ENCODE measurements at regions not wholly inside any gene's neighbourhood (a gene's known extent, or its start where the extent isn't known, plus 50 kb on each side); places are given as distances from the start of the nearest gene placed in this dataset.
"Not testable (repeated sequence)": the region's sequence is repeated elsewhere in the genome, so short reads cannot be mapped to it uniquely, and the experiment has no call there.

DNA sequence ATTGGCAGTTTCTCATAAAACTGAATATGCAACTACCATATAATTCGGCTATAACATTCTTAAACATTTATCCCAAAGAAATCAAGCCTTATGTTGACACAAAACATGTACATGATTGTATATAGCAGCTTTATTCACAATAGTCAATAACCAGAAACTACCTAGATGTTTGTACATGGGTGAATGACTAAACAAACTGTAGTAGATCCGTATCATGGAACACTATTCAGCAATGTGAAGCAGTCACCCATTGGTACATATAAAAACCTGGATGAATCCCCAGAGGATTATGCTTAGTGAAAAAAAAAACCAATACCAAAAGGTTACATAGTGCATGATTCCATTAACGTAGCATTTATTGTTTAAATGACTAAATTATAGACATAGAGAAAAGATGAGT, 471.7 kb upstream of the KLHL1 start:
- in situ Hi-C loops (cut with HindIII; ENCODE audit: low pct_unique_long_range_greater_than_20kb, low sequenced_read_pairs) = no loop called here
- peak in 1 of 2 experiments; percentile 68 for DNase-seq (ENCODE audit: low read depth in 1 of 2, low spot score in 1 of 2)
- TF ChIP-seq JUND (IDR thresholded peaks at IDR 0.05; ENCODE audit: low read depth) = 0 out of 2 replicates have a peak, but pooled peaks have one; percentile 20

DNA sequence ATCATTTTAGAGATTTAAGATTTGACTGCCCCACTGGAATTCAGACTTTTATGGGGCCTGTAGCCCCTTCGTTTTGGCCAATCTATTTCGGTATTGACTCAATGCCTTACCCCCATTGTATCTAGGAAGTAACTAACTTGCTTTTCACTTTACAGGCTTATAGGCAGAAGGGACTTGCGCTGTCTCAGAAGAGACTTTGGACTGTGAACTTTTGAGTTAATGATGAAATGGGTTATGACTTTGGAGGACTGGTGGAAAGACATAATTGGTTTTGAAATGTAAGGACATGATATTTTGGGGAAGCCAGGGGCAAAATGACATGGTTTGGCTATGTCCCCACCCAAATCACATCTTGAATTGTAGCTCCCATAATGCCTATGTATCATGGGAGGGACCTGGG, 463.0 kb upstream of the KLHL1 start:
- no peak for DNase-seq (ENCODE audit: low read depth in 1 of 2, low spot score in 1 of 2)
- in situ Hi-C loops (cut with HindIII; ENCODE audit: low pct_unique_long_range_greater_than_20kb, low sequenced_read_pairs) = no loop called here
- TF ChIP-seq JUND (IDR thresholded peaks at IDR 0.05; ENCODE audit: low read depth) = no peak

DNA sequence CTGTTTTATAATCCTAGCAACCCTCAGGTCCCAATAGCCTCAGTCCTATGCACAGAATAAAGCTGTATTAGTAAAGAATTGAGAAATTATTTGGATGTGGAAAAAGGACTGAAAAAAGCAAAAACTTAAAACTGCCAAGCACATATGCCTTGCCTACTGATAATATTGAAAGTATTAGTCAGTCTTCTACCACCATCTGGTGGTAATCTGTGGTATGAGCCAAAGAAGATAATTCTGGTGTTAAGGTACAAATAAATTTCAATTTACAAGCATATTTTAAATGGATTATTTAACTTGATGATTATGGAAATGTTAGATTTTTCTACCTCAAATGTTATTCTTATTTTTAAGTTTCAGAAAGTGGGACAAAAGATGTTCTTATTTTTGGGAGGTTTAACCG, 460.3 kb upstream of the KLHL1 start:
- peak; percentile 5 to 64 for DNase-seq (ENCODE audit: low read depth in 1 of 2, low spot score in 1 of 2)
- in situ Hi-C loops (cut with HindIII; ENCODE audit: low pct_unique_long_range_greater_than_20kb, low sequenced_read_pairs) = no loop called here
- TF ChIP-seq JUND (IDR thresholded peaks at IDR 0.05; ENCODE audit: low read depth) = no peak

DNA sequence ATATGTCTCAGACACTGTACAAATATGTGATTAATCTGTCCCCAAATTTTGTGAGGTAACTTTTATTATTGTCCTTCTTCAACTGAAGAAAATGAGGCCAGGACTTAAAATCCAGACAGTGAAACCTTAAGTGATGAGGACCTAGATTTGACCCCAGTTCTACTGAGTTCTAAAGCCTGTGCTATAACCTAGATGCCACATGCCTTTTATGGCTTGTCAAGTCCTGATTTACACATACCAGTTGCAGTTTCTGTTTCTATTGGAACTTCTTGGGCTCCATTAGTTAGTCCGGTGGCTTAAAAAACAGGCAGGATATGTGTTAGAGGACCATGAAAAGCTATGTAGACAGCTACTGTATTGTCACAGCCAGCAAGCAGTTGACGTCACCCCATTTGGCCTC, 436.5 kb upstream of the KLHL1 start:
- no peak for TF ChIP-seq JUND (IDR thresholded peaks at IDR 0.05; ENCODE audit: low read depth)
- in situ Hi-C loops (cut with HindIII; ENCODE audit: low pct_unique_long_range_greater_than_20kb, low sequenced_read_pairs) = no loop called here
- DNase-seq (ENCODE audit: low read depth in 1 of 2, low spot score in 1 of 2) = no peak

DNA sequence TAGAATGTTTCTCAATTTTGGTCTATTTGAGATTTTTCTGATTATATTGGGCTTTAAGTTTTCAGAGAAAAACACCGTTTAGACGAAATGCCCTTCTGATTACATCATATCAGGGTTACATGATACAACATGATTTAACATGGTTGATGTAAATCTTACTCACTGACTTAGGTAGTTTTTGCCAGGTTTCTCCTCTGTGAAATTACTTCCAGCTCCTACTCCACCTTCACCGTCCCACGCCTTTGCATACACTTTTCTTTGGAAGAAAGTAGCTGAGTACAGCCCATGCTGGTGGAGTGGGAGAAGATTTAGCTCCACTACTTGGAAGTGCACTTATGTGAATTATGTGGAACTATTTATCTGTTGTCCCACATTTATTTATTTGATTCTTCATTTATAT, 433.2 kb upstream of the KLHL1 start:
- no peak for TF ChIP-seq JUND (IDR thresholded peaks at IDR 0.05; ENCODE audit: low read depth)
- in situ Hi-C loops (cut with HindIII; ENCODE audit: low pct_unique_long_range_greater_than_20kb, low sequenced_read_pairs) = no loop called here
- no peak for DNase-seq (ENCODE audit: low read depth in 1 of 2, low spot score in 1 of 2)

DNA sequence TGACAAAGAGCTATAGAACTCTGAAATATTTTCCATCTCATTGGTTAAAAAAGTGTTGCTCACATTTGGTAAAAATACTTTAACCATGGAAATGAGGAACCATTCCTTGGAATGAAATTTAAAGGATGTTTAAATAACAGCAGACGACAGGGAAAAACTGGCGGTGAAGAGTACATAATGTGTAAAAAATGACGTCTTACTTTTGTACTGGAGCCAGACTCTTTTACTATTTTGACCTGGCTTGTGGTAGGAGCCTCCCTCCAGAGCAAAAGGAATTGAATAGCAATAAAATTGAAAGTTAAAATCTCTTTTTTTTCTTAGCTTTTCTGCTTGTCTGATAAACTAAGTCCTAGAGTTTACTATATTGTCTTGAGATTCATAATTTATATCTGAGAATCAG, 426.2 kb upstream of the KLHL1 start:
- no peak for DNase-seq (ENCODE audit: low read depth in 1 of 2, low spot score in 1 of 2)
- TF ChIP-seq JUND (IDR thresholded peaks at IDR 0.05; ENCODE audit: low read depth) = no peak
- in situ Hi-C loops (cut with HindIII; ENCODE audit: low pct_unique_long_range_greater_than_20kb, low sequenced_read_pairs) = no loop called here

DNA sequence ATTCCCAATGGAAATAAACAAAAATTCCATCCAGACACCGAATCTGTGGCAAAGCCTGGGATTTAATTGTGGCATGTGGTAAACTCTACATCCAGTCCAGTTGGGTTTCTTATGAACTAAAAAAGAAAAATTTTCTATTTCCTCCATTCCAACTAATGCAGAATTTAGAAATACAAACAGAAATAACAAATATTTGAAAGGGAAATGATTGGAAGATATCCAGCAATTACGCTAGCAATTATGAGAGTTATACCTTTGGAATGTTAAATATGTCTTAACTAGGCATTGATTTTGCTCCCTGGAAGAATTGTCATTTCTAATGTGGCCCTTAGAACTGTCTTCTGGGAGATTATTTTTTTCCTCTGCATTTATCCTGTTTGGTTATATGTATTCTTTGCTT, 421.4 kb upstream of the KLHL1 start:
- in situ Hi-C loops (cut with HindIII; ENCODE audit: low pct_unique_long_range_greater_than_20kb, low sequenced_read_pairs) = no loop called here
- DNase-seq (ENCODE audit: low read depth in 1 of 2, low spot score in 1 of 2) = peak in 1 of 2 experiments; percentile 12
- no peak; the same call in 1 of the 2 replicates for TF ChIP-seq JUND (IDR thresholded peaks at IDR 0.05; ENCODE audit: low read depth)

DNA sequence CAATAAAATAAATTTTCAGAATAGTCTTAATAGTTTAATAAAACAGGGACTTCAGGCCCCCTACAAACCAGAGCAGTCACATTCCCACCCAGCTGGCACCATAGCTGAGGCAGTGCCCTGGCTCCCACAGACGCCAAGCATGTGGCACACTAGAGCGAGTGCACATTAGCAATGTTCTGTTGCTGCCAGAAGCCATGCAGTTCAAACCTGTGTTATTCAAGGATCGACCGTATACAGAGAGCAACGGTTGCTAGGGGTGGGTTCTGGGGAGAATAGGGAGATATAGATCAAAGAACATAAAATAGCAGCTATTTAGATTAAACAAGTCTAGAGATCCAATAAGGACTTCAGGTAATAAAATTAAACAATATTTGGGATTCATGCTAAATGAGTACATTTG, 419.3 kb upstream of the KLHL1 start:
- no peak for TF ChIP-seq JUND (IDR thresholded peaks at IDR 0.05; ENCODE audit: low read depth)
- DNase-seq (ENCODE audit: low read depth in 1 of 2, low spot score in 1 of 2) = no peak
- in situ Hi-C loops (cut with HindIII; ENCODE audit: low pct_unique_long_range_greater_than_20kb, low sequenced_read_pairs) = no loop called here

DNA sequence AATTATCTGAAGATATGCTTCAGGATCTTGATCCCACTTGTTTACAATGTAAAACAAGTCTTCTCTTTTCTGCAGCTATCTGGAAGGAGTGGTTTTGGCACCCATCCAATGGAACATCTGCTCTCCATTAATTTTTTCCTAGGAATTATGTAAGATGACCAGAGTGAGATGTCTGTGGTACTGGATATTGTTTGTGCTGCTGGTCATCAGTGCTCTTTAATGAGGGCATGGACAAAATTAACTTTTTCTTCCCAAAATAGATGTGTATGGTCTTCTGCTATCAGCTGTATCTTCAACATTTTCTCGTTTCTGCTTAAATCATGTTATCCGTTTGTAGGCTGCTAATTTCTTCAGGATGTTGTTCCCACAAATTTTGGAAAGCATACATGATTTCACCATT, 415.4 kb upstream of the KLHL1 start:
- TF ChIP-seq JUND (IDR thresholded peaks at IDR 0.05; ENCODE audit: low read depth) = no peak
- DNase-seq (ENCODE audit: low read depth in 1 of 2, low spot score in 1 of 2) = no peak
- in situ Hi-C loops (cut with HindIII; ENCODE audit: low pct_unique_long_range_greater_than_20kb, low sequenced_read_pairs) = no loop called here

DNA sequence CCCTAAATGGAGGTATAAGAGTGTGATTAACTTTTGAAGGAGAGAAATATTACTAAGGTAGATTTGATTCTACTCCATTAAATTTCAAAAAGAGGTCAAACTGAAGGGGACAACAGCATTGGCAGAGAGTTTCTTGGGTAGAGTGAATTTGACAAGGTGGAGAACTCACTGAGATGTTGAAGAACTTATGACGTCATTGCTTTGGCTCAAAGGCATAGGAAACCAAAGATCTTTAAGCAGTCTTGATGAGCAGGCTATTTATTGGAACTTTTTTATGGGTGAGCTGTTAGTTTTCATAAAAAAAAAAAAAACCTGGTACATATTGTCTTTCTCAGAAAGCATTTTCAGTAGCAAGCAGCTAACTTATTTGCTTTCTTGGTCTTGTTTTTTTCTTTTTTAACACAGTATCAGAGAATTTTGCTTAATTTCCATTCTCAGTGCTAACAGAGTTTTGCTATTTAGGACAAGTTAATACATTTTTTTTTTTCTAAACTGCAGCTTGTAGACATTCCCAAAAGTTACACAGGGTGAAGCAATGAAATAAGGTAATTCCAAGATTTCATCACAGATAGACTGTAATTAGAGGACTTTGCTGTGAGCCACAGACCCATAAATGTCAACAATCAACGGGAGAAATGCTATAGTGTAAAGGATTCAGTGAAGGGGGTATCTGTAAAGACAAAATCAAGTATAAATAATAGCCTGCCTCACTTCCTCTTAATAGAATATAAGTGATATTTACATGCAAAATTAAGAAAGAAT, 412.2 kb upstream of the KLHL1 start:
- in situ Hi-C loops (cut with HindIII; ENCODE audit: low pct_unique_long_range_greater_than_20kb, low sequenced_read_pairs) = no loop called here
- no peak for TF ChIP-seq JUND (IDR thresholded peaks at IDR 0.05; ENCODE audit: low read depth)
- DNase-seq (ENCODE audit: low read depth in 1 of 2, low spot score in 1 of 2) = no peak

DNA sequence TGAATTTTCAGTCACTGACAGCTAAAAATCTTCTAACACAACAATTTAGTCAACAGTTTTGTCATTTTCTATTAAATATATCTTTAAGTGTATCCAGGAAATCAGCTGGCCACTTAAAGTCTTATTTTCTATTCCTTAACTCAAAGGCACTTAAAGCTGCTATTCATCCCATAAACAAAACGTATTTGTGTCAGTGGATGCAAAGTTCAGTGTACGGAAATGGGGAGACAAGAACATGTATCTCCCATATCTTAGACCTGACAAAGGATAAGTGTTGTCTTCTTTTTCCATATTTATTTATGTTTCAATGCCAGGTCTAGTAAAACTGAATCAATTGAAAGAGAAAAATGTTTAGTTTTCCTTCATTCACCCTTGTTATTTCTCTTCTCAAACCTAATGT, 409.8 kb upstream of the KLHL1 start:
- DNase-seq (ENCODE audit: low read depth in 1 of 2, low spot score in 1 of 2) = no peak
- TF ChIP-seq JUND (IDR thresholded peaks at IDR 0.05; ENCODE audit: low read depth) = no peak
- in situ Hi-C loops (cut with HindIII; ENCODE audit: low pct_unique_long_range_greater_than_20kb, low sequenced_read_pairs) = no loop called here

DNA sequence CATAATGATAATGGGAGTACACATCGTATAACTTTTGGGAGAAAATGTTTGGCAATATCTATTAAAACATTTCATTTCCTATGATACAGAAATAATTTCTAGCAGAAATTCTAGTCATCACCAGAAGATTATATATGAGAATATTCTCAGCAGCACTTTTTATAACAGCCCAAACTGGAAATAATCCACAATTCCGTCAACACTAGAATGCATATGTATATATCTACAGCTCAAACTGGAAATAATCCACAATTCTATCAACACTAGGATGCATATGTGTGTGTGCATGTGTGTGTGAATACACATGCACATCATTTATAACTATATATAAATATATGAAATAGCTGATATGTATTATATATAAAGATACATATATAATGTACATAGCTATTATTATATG, 408.0 kb upstream of the KLHL1 start:
- in situ Hi-C loops (cut with HindIII; ENCODE audit: low pct_unique_long_range_greater_than_20kb, low sequenced_read_pairs) = no loop called here

DNA sequence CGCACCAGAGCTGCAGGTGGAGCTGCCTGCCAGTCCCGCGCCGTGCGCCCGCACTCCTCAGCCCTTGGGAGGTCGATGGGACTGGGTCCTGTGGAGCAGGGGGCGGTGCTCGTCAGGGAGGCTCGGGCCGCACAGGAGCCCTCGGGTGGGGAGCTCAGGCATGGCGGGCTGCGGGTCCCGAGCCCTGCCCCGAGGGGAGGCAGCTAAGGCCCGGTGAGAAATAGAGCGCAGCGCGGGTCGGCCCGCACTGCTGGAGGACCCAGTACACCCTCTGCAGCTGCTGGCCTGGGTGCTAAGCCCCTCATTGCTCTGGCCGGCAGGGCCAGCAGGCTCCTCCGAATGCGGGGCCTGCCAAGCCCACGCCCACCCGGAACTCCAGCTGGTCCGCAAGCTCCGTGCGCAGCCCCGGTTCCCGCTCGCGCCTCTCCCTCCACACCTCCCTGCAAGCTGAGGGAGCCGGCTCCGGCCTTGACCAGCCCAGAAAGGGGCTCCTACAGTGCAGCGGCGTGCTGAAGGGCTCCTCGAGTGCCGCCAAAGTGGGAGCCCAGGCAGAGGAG, 403.7 kb upstream of the KLHL1 start:
- DNase-seq (ENCODE audit: low read depth in 1 of 2, low spot score in 1 of 2); in situ Hi-C loops (cut with HindIII; ENCODE audit: low pct_unique_long_range_greater_than_20kb, low sequenced_read_pairs): not testable (repeated sequence)

More for the DNA sequence above, 408.0 kb upstream of the KLHL1 start:
- no peak for TF ChIP-seq JUND (IDR thresholded peaks at IDR 0.05; ENCODE audit: low read depth)
- no peak for DNase-seq (ENCODE audit: low read depth in 1 of 2, low spot score in 1 of 2)

DNA sequence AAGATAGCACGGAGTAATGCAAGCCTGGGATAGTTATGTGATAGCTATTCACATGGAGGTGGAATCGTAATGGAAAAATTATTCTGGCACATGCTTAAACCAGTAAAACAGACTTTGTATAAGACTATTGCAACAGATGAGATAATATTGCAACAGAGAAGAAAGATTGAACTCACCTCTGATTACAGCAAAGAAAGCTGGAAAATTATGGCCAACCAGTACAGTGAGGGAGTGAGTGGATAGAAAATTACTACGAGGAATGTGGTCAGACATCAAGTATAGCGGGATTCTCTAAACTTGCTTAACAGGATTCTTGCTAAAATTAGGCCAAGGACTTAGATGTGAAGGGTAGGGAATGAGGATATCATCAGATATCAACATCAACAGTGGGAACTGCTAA, 397.6 kb upstream of the KLHL1 start:
- in situ Hi-C loops (cut with HindIII; ENCODE audit: low pct_unique_long_range_greater_than_20kb, low sequenced_read_pairs) = no loop called here
- peak in 1 of 2 experiments; percentile 56 for DNase-seq (ENCODE audit: low read depth in 1 of 2, low spot score in 1 of 2)
- TF ChIP-seq JUND (IDR thresholded peaks at IDR 0.05; ENCODE audit: low read depth) = no peak
